Jurkat, Clone E6-1 (cell line): ENCODE measurements at regions not wholly inside any gene's neighbourhood (a gene's known extent, or its start where the extent isn't known, plus 50 kb on each side); places are given as distances from the start of the nearest gene placed in this dataset.

ENCODE experiments used
- DNase-seq: peaks from one replicate; pipeline ENCODE4 v3.0.0-alpha.2; 2011; ENCODE audit warnings: low read depth, low spot score
- H3K4me3 ChIP-seq: 2 replicates; pipeline ENCODE4 v1.5.1; 2011; ENCODE audit warnings: mild to moderate bottlenecking, low read length, control low read depth, moderate library complexity

DNA sequence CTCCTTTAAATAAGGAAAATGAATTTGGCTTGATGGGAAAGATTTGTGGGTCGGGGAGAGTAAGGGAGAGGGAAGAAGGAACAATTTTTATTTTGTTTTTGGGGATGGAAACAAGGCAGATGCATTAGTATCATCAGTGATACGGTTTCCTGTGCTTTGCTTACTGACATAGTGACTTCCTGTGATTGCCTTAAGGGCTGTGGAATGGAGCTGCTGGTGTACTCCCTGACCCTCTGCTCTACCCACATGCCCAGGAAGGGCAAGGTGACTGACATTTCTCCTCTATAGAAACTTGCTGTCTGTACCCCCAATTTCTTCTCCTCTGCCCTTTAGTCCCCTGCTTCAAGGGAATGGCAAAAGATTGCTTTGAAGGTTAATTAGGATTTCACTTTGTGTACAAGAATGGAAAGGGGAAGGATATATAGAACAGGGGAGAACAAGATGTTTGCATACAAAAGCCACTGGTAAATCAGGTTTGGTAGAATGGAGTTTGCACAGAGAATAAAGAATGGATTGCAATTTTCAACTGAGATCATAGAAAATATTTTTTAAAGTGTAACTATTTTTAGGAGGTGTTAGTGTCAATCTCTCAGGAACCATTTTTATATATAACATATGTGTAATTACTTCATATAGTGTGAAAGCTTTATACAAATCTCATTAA is 129.0 kb upstream of the AGR3 start:
- DNase-seq, result no peak

DNA sequence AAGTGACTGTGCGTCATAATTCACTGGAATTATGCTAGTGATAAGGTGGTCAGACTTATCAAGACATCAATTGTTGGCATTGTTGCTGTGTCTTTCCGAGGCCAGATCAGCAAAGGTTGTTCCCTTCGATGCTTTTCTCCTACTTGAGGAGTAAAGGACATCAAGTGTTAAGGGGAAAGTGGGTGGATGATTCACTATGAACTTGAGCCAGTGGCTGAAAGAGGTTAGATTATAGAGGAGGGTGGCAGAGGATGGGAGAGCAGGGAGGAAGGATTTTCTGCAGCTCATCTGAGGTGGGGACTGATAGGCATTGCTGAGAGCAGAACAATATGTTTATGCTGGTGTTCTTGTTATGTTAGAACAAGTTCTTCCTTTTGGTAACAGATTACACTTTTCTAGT is 131.4 kb upstream of the AGR3 start:
- no peak overlapping the region for H3K4me3 ChIP-seq
- no peak for DNase-seq

More for the DNA sequence above, 129.0 kb upstream of the AGR3 start:
- no peak overlapping the region for H3K4me3 ChIP-seq

DNA sequence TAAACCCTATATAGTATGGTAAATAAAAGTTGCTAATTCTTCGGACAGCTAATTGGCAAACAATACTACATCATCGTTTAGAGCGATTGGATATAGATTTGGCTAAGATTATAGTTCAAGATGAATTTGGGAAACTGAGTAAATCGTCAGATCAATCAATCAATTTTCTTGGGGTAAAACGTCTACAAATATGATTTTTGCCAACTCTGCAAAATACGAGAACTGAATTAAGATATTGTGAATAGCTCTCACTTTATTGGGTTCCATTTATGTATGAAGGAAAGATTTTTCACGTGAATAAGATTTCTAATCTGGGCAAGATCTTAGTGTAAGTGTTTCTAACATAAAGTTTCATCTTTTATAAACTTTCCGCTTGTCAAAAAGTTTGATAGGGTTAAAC is 132.9 kb upstream of the AGR3 start:
- H3K4me3 ChIP-seq, result no peak overlapping the region
- no peak for DNase-seq

DNA sequence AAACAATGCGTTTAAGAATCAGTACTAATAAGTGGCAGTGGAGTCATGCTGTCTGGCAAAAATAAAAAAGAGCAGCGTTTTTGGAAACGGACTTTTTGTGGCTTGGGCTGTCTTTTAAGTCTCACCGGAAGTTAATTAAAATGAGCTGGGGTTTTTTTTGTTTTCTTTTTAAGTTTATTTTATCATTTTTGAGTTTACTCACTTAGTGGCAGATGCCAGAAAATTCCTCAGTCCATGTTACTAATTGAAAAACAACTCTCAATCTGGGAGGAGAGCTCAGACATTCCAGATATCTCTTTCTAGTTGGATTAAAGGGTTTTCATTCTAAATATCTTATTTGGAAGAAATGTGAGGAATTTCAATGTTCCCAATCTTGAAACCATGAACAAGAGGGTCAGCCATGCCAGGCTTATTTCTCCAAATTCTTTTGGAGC is 133.8 kb upstream of the AGR3 start:
- no peak overlapping the region for H3K4me3 ChIP-seq
- no peak for DNase-seq

DNA sequence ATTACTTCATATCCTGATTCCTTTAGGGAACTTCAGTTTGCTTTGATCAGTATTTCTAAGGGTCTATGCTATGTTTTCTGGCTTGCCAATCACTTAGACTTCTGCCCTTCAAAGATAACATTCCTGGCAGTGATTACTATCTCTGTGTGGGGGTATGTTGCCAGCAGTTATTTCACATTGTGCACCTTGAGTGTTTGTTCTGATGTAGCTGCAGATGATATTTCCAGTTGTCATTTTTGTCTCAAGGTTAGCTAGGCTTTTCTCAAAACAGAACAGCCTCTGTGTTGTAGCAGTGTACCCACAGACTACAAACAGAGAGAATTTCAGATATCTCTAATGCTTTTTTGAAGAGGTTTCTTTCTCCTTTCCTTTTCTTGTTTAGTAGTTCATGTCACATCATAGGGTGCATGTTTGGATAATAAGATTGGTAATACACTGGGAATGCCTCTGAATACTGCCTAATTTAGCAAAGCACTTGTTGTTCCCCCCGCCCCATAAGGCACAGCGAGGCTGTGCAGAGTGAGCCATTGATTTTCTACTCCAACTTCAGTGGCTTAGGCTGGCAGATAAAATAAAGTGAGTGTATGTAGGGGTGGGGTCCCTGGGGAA is 134.7 kb upstream of the AGR3 start:
- H3K4me3 ChIP-seq, result no peak overlapping the region
- no peak for DNase-seq

DNA sequence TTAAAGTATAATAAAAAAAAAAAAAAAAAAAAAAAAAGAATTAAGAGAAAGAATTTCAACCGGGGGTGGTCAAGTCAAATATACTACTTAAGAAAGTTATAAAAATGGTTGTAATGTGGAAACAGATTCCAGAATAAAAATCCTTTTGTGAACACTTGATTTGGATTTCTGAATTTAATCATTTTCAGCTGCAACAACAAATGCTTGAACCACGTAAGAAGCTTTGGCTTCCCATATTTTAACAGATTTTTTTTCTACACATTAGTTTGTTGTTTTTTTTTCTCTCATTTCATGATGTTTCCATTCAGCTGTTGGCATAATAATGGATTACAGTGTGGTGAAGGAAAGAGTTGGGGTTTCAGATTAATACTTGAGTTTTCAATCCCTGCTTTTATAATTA is 137.3 kb upstream of the AGR3 start:
- no peak for DNase-seq
- no peak overlapping the region for H3K4me3 ChIP-seq

DNA sequence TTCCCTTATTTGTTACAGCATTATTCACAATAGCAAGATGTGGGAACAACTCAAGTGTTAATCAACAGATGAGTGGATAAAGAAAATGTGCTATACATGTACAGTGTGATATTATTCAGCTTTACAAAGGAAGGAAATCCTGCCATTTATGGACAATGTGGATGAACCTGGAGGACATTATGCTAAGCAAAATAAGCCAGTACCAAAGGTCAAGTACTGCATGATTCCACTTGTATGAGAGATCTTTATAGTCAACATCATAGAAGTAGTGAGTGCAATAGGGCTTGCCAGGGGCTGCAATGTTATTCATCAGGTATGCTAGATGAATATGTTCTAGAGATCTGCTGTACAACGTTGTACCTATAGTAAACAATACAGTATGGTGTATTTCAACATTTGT is 138.5 kb upstream of the AGR3 start:
- DNase-seq, result no peak
- no peak overlapping the region for H3K4me3 ChIP-seq

DNA sequence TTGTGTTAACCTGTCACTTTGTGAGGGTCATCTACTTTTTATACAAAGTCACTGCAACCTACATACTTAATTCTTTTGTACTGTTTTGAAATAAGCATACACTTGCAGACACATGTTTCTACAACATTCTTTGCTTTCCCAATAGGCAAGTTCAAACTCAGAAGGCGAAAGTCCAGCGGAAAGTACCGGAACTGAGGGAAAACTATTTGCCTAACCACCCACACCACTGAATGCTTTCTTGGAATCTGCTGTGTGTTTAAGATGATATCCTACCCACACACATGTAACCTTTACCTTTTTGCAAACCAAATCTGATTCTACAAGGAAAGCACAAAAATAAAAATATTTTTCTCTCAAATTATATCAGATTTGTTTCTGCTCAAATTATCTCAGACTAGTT is 139.4 kb upstream of the AGR3 start:
- H3K4me3 ChIP-seq, result no peak overlapping the region
- DNase-seq, result no peak

DNA sequence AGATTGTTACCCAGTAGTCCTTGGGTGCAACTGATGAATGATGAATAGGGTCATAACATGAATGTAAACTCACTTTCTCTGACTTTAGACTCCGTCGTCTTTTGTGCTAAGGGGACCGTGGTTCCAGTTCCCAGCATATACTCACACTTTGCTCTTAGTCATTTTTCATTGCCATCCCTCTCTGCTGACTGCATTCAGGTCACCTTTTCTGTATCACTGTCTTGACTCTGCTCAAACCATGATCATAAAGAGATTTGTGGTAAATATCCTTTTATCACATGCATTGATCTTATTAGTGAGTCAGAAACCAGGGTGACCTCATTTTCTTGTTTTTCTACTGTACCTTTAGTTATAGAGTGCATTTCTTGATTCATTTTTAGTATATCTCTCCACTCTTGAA is 141.1 kb upstream of the AGR3 start:
- H3K4me3 ChIP-seq, result no peak overlapping the region
- no peak for DNase-seq

DNA sequence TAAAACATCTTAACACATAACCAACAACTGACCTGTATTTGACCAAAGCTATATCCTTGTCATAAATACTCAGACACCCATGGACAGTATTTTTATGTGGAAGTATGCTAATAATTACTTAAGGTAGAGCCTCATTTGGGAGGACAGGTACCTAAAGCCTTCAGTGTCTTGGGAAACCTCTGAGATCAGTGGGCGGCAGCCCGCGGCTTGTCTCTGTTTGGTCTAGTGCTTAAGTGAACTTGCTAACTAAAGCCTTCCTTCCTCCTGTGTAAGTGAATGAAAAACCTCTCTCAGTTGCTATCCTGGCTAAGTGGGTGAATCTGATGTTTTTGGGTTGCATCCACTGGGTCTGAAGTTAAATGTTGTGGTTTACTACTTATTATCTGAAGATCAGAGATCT is 144.5 kb upstream of the AGR3 start:
- no peak overlapping the region for H3K4me3 ChIP-seq
- no peak for DNase-seq

DNA sequence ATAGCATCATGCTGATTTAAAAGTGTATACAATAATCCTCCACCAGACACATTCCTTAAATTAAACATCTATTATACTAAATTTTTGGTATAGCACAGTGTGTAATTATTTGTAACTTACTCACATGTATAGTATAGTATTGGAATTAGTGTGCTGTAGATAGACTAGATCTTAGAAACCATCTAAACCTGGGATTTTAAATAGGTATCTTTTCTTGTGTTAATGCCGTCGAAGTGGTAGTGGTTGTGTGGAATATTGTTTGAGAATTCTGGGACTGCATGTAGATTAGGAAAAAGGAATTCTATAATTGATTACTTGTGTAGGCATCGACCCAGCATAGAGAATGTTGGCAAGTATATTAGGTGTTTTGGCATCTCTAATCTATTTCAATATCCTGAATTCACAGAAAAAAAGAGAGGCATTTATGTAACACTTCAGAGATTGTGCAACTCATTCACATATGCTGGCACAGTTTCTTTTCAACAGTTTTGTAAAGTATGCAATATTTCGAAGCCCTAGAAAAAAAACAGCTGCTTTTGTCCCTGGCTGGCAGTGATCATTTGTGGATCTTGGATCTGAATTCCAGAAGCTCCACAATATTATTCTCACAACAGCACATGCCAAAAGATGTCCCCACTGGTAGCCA is 145.5 kb upstream of the AGR3 start:
- H3K4me3 ChIP-seq, result no peak overlapping the region
- no peak for DNase-seq

DNA sequence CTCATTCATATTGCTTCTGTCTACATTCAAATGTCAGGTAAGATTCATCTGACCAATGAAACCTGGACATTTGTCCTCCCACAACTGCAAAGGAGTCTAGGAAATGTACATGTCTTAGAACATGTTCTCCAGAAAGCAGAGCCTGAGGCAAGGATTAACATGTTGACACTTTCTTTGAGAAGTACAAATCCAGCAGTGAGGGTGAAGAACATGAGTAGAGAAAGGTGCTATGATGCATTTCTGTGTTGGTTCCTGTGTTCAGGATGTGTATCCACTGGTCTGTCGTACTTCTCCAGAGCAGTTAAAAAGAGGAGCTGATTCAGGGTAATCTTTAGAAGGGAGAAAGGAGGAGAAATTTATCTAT is 146.0 kb upstream of the AGR3 start:
- H3K4me3 ChIP-seq, result no peak overlapping the region
- DNase-seq, result no peak

DNA sequence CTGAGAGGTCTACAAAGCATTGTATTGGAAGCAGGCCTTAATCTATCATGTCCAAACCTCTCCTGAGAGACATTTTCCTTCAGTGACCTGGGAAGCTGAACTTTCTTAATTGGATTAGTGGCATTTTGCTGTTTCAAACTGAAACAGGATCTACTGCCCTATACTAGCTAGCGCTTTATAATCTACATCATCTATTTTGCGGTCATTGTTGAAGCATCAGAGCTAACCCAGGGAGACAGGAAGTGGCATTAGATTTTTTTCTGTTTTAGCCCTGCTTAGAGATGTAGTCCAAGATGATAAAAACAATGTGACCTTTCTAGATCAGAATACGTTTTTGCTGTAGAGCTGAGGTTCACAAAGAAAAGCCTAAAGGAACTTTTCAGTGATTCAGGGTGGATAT is 147.4 kb upstream of the AGR3 start:
- H3K4me3 ChIP-seq, result no peak overlapping the region
- peak; percentile 10 for DNase-seq

DNA sequence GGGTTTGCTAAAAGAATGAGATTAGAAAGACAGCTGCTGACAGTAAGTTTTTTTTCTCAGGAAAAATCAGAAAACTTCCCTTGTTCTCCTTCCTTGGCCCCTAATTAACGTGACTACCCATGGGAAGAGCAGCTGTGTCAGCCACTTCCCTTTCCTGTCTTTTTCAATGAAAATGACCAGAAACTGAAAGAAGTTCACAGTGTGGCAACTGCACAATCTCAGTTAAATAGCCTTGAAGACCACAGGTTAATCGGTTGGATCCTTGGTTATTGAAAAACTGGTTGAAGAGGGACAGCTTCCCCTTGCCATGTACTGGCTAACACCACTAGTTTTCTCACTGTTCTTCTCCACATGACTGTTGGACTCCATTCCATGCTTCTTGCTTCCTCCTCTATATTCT is 148.8 kb upstream of the AGR3 start:
- DNase-seq, result no peak
- H3K4me3 ChIP-seq, result no peak overlapping the region

DNA sequence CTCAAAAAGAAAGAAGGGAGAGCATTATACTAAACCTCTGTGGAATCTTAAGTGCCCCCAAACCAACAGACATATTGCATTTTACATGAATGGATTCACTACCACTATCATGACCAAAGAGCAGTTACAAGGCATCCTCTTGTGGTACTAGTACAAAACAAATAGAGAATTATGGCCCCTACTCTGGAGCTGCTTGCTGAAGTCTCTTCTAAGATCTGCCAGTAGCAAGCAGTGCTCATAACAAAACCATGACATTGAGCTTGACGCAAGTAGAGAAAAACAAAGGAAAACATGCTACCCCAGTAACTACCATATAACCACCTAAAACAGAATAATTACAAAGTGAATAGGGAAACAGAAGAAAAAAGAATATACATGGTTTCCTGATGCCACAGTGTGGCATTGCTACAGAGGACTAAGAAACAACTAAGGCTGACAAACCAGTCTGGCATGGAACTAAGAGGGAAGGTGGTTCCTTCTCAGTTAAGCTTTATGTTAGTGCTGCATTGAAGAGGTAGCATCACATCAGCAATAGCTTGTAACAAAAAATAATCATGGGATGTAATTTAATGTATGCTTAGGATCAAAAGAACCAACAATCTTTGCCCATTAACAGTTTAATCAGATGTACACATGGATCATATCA is 150.2 kb upstream of the AGR3 start:
- DNase-seq, result no peak
- H3K4me3 ChIP-seq, result no peak overlapping the region

DNA sequence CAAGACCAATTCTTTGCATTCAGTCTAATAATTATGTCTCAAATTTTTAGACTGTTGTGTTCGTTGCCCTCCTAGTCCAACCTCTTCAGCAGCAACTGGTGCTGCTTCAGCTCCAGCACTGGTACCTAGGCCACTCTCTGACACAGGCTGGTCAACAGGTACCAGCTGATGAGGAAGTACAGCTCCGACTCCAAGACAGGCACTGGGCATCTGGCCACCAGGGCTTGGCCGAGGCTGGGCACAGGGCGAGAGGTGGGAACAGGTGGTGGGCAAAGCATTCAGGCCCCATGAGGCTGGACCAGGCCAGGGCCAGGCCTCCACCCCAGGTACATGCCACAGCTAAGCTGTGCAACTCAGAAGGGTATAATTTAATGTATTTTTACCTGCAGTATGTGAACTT is 151.5 kb upstream of the AGR3 start:
- DNase-seq, result no peak
- no peak overlapping the region for H3K4me3 ChIP-seq

DNA sequence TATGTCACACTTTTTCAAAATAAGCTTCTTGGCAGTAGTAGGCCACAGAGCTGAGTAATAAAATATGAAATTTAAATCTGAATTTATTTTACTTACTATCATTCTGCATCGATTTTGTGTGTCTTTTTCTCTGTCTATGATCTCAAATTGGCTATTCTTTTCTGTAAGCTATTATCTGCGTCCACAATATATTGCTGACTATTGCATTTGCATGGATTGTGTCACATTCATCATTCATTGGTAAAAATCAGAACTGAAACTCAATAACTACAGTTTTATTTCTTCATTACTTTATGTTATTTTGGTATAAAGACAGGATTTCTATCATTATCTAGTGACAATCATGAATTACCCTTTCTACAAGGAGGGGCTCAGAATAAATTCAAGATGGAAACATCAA is 154.8 kb upstream of the AGR3 start:
- no peak overlapping the region for H3K4me3 ChIP-seq
- DNase-seq, result no peak

DNA sequence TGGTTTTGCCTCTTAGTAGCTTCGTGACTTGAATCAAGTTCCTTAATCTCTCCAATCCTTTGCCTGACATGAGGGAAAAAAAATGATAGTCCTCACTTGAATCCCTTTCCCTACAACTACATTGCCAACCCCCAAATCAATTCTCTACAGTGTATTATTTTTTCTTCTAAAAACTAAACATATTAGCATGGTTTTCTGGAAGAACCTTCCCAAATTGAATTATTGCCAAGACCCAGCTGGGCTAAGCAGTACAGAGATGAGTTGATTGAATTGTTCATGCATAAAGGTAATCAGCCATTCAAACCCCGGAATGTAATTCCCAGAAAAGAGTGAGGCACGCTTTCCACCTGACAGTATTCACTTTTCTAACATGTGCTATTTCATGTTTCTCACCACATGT is 155.6 kb upstream of the AGR3 start:
- no peak overlapping the region for H3K4me3 ChIP-seq
- DNase-seq, result no peak

DNA sequence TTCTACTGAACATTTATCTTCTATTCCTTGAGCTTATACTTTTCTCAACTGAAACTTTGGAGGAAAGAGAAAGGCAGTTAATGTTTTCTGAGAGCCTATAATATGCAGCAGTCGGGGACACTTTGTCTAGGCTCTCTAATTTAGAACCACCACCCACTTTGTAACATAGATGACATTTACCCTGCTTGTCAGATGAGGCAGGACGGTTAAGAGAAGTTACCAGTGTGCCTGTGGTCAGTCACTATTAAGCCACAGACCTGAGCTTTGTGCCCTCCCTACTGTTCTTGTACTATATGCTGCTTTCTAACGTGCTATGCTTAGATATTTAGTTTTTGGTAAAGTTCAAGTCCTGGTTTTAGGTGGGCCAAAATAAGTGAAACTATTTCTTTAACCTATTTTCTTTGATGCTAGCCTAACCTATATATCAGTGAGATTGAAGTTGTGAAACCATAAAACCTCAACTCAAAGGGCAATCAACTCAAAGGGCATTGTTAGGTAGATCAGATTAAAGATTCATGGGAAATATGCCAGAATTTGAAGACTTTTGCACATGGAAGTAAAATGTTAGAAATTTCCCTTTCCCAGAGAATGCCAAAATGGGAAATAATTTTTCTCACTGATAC is 156.5 kb upstream of the AGR3 start:
- H3K4me3 ChIP-seq, result no peak overlapping the region
- DNase-seq, result no peak

DNA sequence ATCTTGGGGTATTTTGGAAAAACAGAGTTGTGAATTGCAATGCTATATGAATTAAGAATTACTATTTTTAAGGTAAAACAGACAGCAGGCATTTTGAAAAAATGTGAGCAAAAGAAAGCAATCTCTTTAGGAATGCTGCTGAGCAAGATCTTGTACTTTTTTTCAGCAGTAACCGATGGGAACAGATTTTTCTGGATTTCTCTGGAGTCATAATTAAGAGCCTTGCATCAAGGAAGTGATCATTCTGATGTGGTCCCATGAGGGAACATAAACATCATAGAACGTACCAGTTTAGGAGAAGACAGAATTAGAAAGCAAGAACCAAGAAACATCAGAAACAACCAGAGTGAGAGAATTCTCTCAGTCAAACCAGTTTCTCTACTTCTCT is 157.0 kb upstream of the AGR3 start:
- no peak for DNase-seq
- H3K4me3 ChIP-seq, result no peak overlapping the region
